ENCODE measurements at regions not wholly inside any gene's neighbourhood (a gene's known extent, or its start where the extent isn't known, plus 50 kb on each side); places are given as distances from the start of the nearest gene placed in this dataset.

GRCh38 chr2:180075870-180076269 is 68.8 kb upstream of the CWC22 start:
- H3K27me3 ChIP-seq (ENCODE audit: control insufficient read depth, insufficient read depth, low read length), result no peaks in the 10 kb centered on the region
- no peak for TF ChIP-seq CTCF (IDR thresholded peaks at IDR 0.05; ENCODE audit: insufficient read depth, low read length, poor library complexity, severe bottlenecking)

GRCh38 chr2:180071797-180072196 is 64.7 kb upstream of the CWC22 start:
- Histone ChIP-seq H3K4me3 (ENCODE audit: low read depth, low read length) (no peak overlapping the region), H3K27me3 (ENCODE audit: control insufficient read depth, insufficient read depth, low read length) (no peaks in the 10 kb centered on the region), H3K36me3 (ENCODE audit: control insufficient read depth, insufficient read depth, low read length) (no peaks in the 10 kb centered on the region)
- TF ChIP-seq CTCF (IDR thresholded peaks at IDR 0.05; ENCODE audit: insufficient read depth, low read length, poor library complexity, severe bottlenecking), result no peak
- no peak for DNase-seq (ENCODE audit: low read depth)

More at GRCh38 chr2:180075870-180076269, 68.8 kb upstream of the CWC22 start:
- DNase-seq (ENCODE audit: low read depth), result no peak
- Histone ChIP-seq H3K36me3 (ENCODE audit: control insufficient read depth, insufficient read depth, low read length) (no peaks in the 10 kb centered on the region), H3K4me3 (ENCODE audit: low read depth, low read length) (no peak overlapping the region)

GRCh38 chr2:180063494-180064092 is 56.5 kb upstream of the CWC22 start:
- DNase-seq (ENCODE audit: low read depth), result no peak
- no peak for TF ChIP-seq CTCF (IDR thresholded peaks at IDR 0.05; ENCODE audit: insufficient read depth, low read length, poor library complexity, severe bottlenecking)
- no peaks in the 10 kb centered on the region for H3K36me3 ChIP-seq (ENCODE audit: control insufficient read depth, insufficient read depth, low read length)
- H3K4me3 ChIP-seq (ENCODE audit: low read depth, low read length), result no peak overlapping the region
- H3K27me3 ChIP-seq (ENCODE audit: control insufficient read depth, insufficient read depth, low read length), result no peaks in the 10 kb centered on the region

- Histone ChIP-seq H3K4me3 (ENCODE audit: low read depth, low read length) (no peak overlapping the region), H3K27me3 (ENCODE audit: control insufficient read depth, insufficient read depth, low read length) (no peaks in the 10 kb centered on the region), H3K36me3 (ENCODE audit: control insufficient read depth, insufficient read depth, low read length) (no peaks in the 10 kb centered on the region)
- no peak for DNase-seq (ENCODE audit: low read depth)
- TF ChIP-seq CTCF (IDR thresholded peaks at IDR 0.05; ENCODE audit: insufficient read depth, low read length, poor library complexity, severe bottlenecking), result no peak
These were observed 55.1 kb upstream of the CWC22 start for GRCh38 chr2:180062178-180062577.

GRCh38 chr2:180061546-180061945 is 54.4 kb upstream of the CWC22 start:
- no peak for DNase-seq (ENCODE audit: low read depth)
- no peak overlapping the region for H3K4me3 ChIP-seq (ENCODE audit: low read depth, low read length)
- H3K27me3 ChIP-seq (ENCODE audit: control insufficient read depth, insufficient read depth, low read length), result no peaks in the 10 kb centered on the region
- no peak for TF ChIP-seq CTCF (IDR thresholded peaks at IDR 0.05; ENCODE audit: insufficient read depth, low read length, poor library complexity, severe bottlenecking)
- H3K36me3 ChIP-seq (ENCODE audit: control insufficient read depth, insufficient read depth, low read length), result no peaks in the 10 kb centered on the region

GRCh38 chr2:180061085-180061484 is 54.0 kb upstream of the CWC22 start:
- Histone ChIP-seq H3K27me3 (ENCODE audit: control insufficient read depth, insufficient read depth, low read length) (no peaks in the 10 kb centered on the region), H3K36me3 (ENCODE audit: control insufficient read depth, insufficient read depth, low read length) (no peaks in the 10 kb centered on the region), H3K4me3 (ENCODE audit: low read depth, low read length) (no peak overlapping the region)
- no peak for DNase-seq (ENCODE audit: low read depth)
- no peak for TF ChIP-seq CTCF (IDR thresholded peaks at IDR 0.05; ENCODE audit: insufficient read depth, low read length, poor library complexity, severe bottlenecking)

Measured in kidney epithelial cell (primary cell).